Thoracic aorta (tissue), 2 donors: ENCODE measurements at regions not wholly inside any gene's neighbourhood (a gene's known extent, or its start where the extent isn't known, plus 50 kb on each side); places are given as distances from the start of the nearest gene placed in this dataset.
A peak's percentile ranks its signal among the peaks of the same experiment; 100 is the strongest.

Source experiments
- ATAC-seq: fragments of 150-250 bp; one replicate; pipeline ENCODE4 v1.8.0; 2017; ENCODE audit warnings: low read depth; ENCODE audit not compliant: insufficient number of reproducible peaks, low FRiP score
- DNase-seq: peaks from one replicate; pipeline ENCODE4 v3.0.0-alpha.2; 2020; ENCODE audit warnings: low spot score
- H3K27ac ChIP-seq, 2 donors: fragments of 200-600 bp; sonication (generic); 1 replicate in 1 of 2; 2 replicates in 1 of 2; pipeline ENCODE4 v1.5.1; 2016; ENCODE audit warnings: mild to moderate bottlenecking in 2 of 2, moderate library complexity in 2 of 2
- H3K27me3 ChIP-seq: fragments of 200-600 bp; sonication (generic); replicated peaks from 2 replicates; pipeline ENCODE4 v1.6.0; 2016; ENCODE audit warnings: mild to moderate bottlenecking; ENCODE audit not compliant: insufficient read depth
- H3K36me3 ChIP-seq: fragments of 200-600 bp; sonication (generic); one replicate; pipeline ENCODE4 v1.5.1; 2016
- H3K4me1 ChIP-seq, 2 donors: fragments of 200-600 bp; sonication (generic); 1 replicate in 1 of 2; 2 replicates in 1 of 2; pipeline versions ENCODE4 v1.5.1 to v1.6.0; 2016; ENCODE audit warnings: low read depth in 2 of 2, mild to moderate bottlenecking in 1 of 2; ENCODE audit not compliant: control insufficient read depth in 1 of 2
- H3K4me3 ChIP-seq: fragments of 200-600 bp; sonication (generic); 2 replicates; pipeline ENCODE4 v1.5.1; 2016; ENCODE audit warnings: mild to moderate bottlenecking
- H3K9me3 ChIP-seq: fragments of 200-600 bp; sonication (generic); 2 replicates; pipeline ENCODE4 v1.5.1; 2016
- CTCF ChIP-seq: fragments of 200-600 bp; sonication (generic); IDR thresholded peaks from one replicate; pipeline ENCODE4 v1.5.1; 2019; ENCODE audit warnings: antibody characterized with exemption

DNA sequence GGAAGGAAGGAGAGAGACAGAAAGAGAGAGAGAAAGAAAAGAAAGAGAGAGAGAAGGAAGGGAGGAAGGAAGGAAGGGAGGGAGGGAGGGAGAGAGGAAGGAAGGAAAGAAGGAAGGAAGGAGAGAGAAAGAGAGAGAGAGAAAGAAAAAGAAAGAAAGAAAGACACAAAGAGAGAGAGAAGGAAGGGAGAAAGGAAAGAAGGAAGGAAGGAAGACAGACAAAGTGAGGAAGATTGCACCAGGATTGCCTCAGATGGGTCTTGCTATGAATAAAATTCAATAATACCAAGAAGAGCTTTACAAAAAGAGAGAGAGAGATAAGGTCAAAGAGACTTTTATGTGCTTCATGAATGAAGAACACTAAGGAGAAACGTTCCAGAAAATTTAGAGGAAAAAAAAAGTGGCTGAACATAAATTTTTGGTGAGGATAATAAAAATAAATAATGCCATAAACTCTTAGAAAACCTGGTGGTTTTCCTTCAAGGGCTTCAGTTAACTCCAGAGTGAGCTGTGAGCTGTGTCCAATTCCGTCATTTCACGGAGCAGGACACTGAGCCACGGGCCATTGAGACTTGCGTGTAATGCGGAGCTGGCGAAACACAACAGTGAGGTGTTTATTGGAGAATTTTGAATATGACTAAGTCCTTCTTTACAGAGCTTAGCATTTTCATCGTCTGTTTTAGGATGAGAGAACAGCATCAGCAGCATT lies 72.7 kb upstream of the TNRC6C start:
- no peaks in the 10 kb centered on the region for H3K27me3 ChIP-seq
- TF ChIP-seq CTCF = no peak
- no peaks in the 10 kb centered on the region for H3K36me3 ChIP-seq
- no peaks in the 10 kb centered on the region for H3K9me3 ChIP-seq
- peaks cover 11 to 38% of the 10 kb centered on the region in 2 donors for H3K4me1 ChIP-seq
- DNase-seq (no peak), ATAC-seq (no peak)
- no peak overlapping the region for H3K27ac ChIP-seq
- H3K4me3 ChIP-seq = no peak overlapping the region

DNA sequence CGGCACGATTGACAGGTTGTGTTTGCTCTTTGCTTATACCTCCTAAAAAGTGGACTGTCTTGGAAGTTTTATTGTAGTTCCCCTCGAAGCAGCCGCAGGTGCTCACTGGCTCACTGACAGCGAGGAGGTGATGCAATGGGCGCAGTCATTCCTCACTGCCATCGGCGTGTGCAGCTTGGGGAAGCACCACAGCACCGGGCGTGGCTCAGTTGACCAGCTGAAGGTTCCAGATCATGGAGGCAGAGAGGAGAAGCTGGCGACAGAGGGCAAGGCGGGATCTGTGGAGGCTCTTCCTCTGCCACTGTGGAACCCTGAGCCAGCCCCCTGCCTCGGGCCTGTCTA lies 72.1 kb upstream of the TNRC6C start:
- ATAC-seq = no peak
- no peak overlapping the region for H3K4me3 ChIP-seq
- DNase-seq = no peak
- H3K27me3 ChIP-seq = no peaks in the 10 kb centered on the region
- H3K27ac ChIP-seq = no peak overlapping the region
- TF ChIP-seq CTCF = no peak
- H3K36me3 ChIP-seq = no peaks in the 10 kb centered on the region
- H3K4me1 ChIP-seq = peaks cover 9 to 34% of the 10 kb centered on the region in 2 donors
- H3K9me3 ChIP-seq = no peaks in the 10 kb centered on the region

- H3K27me3 ChIP-seq = no peaks in the 10 kb centered on the region
- no peaks in the 10 kb centered on the region for H3K36me3 ChIP-seq
- H3K4me3 ChIP-seq = peak overlapping the region; percentile 72
- no peak for TF ChIP-seq CTCF
- H3K9me3 ChIP-seq = no peaks in the 10 kb centered on the region
- H3K27ac ChIP-seq = peak overlapping the region; percentile 45 to 82
- no peak for DNase-seq
- no peak for ATAC-seq
- peaks cover 2 to 27% of the 10 kb centered on the region in 2 donors for H3K4me1 ChIP-seq
Observed at GRCh38 chr17:77887110-77887463, 71.4 kb upstream of the TNRC6C start.

DNA sequence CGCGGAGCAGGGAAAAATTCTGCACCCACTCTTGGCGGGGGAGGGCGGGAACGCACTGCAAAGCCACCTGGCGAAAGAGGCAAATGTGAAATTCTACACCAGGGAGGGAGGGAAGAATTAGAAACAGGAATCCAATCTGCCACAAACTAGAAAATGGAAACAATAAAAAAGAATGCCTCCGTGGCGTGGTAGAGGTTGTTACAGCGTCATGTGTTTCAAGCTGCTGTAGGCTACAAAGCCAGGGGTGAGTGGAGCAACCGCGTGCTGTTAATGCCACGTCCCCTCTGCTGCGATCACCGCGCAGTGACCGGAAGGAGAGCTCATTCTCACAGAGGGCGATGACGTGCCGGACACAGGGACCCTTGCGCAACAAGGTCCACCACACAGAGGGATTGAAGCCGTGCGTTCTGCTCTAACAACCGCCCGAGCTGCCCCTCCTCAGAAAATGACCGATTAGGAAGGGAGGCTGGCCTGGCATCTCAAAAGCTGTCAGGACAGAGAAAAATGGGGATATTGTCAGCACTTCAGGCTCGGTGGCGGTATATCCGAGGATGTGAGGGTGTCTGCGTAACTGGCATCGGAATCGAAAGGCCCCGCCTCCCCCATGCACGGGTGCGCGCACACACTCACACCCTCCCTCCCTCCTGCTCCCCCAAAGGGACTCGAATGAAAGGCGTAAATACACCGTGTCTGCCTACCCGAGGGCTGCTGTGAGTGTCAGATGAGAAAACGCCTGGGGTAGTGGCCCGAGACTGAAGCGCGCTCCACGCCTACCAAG lies 70.8 kb upstream of the TNRC6C start:
- peaks cover under 1 to 21% of the 10 kb centered on the region in 2 donors for H3K4me1 ChIP-seq
- peak; percentile 89 for ATAC-seq
- no peaks in the 10 kb centered on the region for H3K9me3 ChIP-seq
- peak overlapping the region; percentile 45 to 82 for H3K27ac ChIP-seq
- no peaks in the 10 kb centered on the region for H3K27me3 ChIP-seq
- no peaks in the 10 kb centered on the region for H3K36me3 ChIP-seq
- peak; percentile 91 for DNase-seq
- H3K4me3 ChIP-seq = peak overlapping the region; percentile 72
- TF ChIP-seq CTCF = no peak

DNA sequence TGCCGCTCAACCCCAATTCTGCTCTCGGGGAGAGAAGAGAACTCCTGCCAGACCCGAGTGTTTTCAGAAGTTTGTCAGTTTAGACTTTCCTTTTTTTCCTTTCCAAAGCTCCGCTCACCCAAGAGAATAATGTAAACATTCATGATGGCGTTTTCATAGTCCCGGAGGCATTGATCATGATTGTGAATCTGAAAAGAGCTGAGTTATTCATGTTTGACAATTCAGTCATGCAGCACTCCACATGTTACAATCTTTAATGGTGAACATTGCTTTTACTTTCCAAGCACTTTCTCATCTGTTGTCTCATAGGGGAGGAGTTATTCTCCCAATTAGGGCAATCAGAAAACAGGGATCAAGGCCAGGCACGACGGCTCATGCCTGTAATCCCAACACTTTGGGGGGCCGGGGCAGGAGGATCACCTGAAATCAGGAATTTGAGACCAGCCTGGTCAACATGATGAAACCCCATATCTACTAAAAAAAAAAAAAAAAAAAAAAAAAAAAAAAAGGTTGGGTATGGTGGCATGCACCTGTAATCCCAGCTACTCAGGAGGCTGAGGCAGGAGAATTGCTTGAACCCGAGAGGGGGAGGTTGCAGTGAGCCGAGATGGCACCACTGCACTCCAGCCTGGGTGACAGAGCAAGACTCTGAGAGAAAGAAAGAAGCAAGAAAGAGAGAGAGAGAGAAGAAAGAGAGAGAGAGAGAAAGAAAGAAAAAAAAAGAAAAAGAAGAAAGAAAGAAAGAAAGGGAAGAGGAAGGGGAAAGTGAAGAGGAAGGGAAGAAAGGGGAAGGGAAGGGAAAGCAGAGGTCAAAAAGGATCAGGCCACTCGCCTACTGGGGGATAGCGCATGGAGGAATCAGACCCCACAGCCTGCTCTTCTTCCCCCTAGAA lies 70.0 kb upstream of the TNRC6C start:
- H3K27me3 ChIP-seq = no peaks in the 10 kb centered on the region
- ATAC-seq = peak; percentile 11
- no peak for TF ChIP-seq CTCF
- H3K9me3 ChIP-seq = no peaks in the 10 kb centered on the region
- H3K27ac ChIP-seq = peak overlapping the region; percentile 45 to 82
- DNase-seq = no peak
- peaks cover 0 to 13% of the 10 kb centered on the region in 2 donors for H3K4me1 ChIP-seq
- peak overlapping the region; percentile 72 for H3K4me3 ChIP-seq
- H3K36me3 ChIP-seq = no peaks in the 10 kb centered on the region
